Epithelial cell of prostate (primary cell): ENCODE measurements at regions not wholly inside any gene's neighbourhood (a gene's known extent, or its start where the extent isn't known, plus 50 kb on each side); places are given as distances from the start of the nearest gene placed in this dataset.
"Not testable (repeated sequence)": the region's sequence is repeated elsewhere in the genome, so short reads cannot be mapped to it uniquely, and the experiment has no call there.

Experiments used
- DNase-seq: peaks from one replicate; pipeline ENCODE4 v3.0.0-alpha.2; 2011; ENCODE audit warnings: low read depth, low spot score
- H3K27ac ChIP-seq: fragments of 450-650 bp; 2 replicates; pipeline ENCODE4 v1.5.1; 2017; ENCODE audit warnings: mild to moderate bottlenecking

- DNase-seq = no peak
- H3K27ac ChIP-seq = no peak overlapping the region
Observed at GRCh38 chr11:97993562-97993961, 1027.2 kb upstream of the CNTN5 start.

GRCh38 chr11:97995874-97996273 is 1024.9 kb upstream of the CNTN5 start:
- DNase-seq = no peak
- H3K27ac ChIP-seq = no peak overlapping the region

DNA sequence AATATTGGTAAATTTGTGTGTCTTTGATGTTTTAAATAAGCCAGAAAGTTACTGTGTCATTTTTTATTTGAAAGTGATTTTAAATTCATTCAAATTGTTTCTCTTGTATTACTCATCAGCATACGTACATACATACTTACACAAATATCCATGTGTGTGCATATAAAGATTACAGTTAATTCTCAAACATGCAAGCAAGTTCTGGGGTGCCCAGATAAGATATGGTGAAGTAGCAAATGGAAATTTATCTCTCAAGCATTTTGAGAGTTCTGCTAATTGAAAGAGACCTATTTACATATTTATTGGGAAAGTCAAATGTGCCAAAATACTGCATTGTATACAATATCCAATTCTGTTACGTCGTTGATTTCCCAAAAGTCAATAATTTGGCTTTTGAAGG is 1024.0 kb upstream of the CNTN5 start:
- DNase-seq = no peak
- H3K27ac ChIP-seq = no peak overlapping the region

DNA sequence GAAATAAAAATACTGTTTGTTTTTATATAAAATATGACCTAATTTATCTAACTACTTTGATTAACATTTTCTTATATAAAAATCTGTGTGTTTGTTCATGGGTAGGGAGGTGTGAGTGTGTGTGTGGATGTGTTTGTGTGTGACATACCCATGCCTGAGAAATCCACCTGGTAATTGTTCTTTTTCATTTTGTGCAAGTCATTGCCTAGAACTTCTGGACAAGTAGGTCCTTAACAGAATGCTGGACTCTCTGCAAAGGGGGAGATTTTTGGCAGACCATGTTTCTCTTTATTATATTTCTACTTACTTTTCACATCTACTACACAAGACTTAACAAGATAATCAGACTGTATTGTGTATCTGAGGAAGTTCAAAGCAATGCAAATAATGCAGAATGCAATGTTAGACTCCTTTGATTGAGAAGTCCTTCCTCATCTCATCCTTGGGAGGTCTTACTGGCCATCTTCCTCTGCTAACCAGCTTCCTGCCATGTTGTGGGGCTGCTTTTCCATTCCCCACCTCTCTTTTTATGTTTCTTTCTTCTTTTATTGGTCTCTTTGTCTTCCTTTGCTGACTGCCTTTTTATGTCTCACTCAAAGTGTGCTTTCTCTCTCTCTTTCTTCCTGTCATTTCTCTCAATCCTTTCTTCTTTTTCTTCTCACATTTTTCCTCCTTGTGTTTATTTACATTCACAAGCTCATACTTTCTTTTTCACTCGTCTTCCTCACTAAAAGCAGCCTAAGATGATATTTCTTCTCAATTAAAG is 1017.0 kb upstream of the CNTN5 start:
- DNase-seq = no peak
- no peak overlapping the region for H3K27ac ChIP-seq

DNA sequence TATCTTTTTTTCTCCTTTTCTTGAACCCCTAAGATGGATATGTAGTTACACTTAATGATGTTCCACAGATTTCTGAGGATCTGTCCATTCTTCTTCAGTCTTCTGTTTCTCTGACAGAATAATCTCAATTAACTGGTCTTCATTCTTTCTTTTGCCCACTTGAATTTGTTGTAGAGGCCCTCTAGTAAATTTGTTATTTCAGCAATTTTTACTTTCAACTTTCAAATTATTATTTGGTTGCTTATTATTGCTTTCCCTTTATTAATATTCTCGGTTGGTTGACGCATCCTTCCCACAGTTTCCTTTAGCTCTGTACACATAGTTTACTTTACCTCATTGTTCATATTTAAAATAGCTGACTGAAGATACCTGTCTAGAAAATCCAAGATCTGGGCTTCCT is 1013.7 kb upstream of the CNTN5 start:
- H3K27ac ChIP-seq = no peak overlapping the region
- DNase-seq = no peak

- no peak overlapping the region for H3K27ac ChIP-seq
- no peak for DNase-seq
Observed at GRCh38 chr11:98027652-98028051, 993.1 kb upstream of the CNTN5 start.

- H3K27ac ChIP-seq = no peak overlapping the region
- no peak for DNase-seq
Observed at GRCh38 chr11:98029832-98030231, 990.9 kb upstream of the CNTN5 start.

DNA sequence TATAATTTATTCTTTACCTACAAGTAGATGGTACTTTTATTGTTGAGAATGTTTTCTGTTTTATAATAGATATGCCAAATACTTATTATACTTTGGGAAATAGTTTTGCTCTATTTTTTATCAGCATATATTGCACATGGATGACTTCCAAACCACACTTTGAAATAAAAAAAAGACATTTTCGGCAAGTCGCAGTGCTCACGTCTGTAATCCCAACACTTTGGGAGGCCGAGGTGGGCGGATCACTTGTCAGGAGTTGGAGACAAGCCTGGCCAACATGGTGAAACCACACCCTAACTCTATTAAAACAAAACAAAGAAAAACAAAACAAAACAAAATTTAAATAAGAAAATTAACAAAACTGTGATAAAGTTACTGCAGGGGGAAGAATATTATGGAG is 983.9 kb upstream of the CNTN5 start:
- DNase-seq = no peak
- H3K27ac ChIP-seq = no peak overlapping the region

DNA sequence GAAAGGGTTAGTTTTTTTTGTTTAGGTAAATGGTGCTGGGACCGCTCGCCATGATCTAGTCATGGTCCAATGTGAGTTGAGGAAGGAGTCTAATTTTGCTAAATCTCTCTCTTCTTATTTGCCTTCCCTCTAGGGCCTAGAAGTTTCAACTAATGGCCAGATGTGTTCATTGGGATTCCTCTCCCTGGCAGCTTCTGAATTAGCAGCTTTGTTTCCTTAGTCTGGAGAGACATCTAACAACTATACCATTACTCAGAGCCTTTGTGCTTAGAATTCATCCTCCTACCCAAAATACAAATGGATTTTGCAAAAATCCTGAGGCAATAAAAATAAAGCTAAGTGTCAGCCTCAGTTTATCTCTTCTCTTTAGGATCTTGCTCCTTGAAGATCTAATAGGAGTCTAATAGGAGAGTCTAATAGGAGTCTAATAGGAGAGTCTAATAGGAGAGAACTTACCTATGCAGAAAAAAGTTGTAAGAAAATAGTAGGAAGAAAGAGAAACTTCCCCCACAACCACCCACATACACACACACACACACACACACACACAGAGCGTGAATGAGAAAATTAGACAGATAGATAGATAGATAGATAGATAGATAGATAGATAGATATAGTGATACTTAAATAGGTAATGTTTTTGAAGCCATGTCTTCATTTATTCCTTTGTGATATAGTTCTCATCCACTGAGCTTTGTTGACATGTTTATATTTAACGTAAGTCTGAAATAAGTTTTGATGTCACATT is 980.5 kb upstream of the CNTN5 start:
- DNase-seq = no peak

DNA sequence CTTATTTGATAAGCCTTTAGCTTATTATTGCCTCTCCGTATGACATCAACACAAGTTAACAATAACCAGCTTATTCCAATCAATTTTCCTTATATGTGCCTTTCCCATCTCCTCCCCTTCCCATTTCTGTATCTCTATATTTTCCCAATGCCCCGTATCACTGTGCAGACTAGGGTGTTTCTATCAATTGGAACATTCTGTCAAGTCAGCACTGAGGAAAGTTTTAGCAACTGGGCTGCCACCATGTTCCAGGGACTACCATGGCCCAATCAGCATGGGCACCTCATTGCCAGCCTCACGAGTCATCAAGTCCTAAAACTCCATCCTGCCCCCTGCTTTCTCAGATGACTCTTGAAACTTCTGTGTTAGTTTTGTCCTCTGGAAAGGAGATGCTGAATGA is 973.1 kb upstream of the CNTN5 start:
- H3K27ac ChIP-seq = no peak overlapping the region
- no peak for DNase-seq

More for the DNA sequence above, 980.5 kb upstream of the CNTN5 start:
- no peak overlapping the region for H3K27ac ChIP-seq

DNA sequence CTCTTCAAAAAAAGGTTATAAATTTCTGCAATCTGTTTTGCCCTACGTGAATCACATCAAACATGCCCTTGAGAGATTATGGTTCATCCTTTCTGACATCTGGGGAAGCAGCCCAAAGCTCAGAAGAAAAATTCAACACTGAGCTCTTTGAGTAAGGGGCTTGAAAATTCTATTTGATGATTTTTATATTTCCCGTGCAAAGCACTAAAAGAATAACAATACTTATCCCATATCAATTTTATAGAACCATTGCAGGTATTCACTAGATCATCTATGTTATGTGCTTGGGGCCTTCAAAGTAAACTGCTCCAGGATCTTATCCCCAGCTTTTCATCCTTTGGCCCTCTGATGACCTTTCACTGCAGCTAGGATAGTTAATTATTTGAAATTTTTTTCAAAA is 966.9 kb upstream of the CNTN5 start:
- no peak for DNase-seq

DNA sequence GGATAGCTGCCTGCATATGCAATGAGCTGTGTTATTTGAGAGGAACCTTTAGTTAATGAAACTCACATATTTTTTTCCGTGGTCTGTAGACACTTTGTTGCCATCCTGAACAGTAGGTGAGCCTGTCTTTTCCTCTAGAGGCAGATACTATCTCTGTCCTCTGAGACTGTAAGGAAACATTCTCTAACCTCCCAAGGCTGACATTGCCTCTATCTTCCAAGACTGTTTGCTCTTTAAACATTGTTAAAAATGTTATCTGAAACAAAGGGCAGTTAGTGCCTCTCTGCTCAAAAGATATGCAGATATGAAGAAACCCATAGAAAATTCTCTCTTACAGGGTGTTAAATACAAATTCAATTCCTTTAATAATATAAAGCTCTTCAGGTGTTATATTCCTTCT is 963.8 kb upstream of the CNTN5 start:
- DNase-seq = no peak
- H3K27ac ChIP-seq = no peak overlapping the region

More for the DNA sequence above, 966.9 kb upstream of the CNTN5 start:
- H3K27ac ChIP-seq = no peak overlapping the region

DNA sequence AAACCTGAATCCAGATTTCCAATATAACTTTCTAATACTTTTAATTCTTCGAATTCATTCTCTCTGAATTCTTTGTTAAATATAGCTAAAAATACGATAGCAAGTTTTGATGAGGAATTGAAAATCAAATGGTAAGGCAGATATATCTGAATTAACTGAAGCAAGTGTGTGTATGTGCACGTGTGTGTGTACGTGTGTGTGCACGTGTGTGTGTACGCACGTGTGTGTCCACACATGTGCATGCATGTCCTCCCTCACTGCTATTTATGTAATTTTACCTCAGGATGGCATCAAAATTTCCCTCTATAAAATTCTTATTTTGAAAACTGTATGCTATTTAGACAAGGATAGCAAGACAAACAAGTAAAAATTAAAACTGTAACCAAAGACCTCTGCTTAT is 961.3 kb upstream of the CNTN5 start:
- H3K27ac ChIP-seq = no peak overlapping the region
- no peak for DNase-seq

DNA sequence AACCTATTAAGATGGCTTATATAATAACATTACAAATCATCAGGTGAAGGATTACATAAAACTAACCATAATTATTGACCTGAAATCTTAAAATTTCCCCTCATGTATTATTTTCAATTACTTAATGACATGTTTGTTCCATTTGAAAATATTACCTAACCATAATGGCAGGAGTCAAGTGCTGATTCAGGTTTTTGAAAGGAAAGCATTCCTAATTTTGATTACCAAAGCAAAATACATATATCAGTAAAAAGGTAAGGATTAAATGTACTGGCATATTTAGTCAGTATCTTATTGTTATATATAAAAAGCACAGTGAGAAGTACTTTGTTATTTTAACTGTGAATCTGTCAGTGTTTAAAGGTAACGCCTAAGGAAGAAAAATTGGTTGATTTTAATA is 960.0 kb upstream of the CNTN5 start:
- DNase-seq = no peak
- no peak overlapping the region for H3K27ac ChIP-seq

DNA sequence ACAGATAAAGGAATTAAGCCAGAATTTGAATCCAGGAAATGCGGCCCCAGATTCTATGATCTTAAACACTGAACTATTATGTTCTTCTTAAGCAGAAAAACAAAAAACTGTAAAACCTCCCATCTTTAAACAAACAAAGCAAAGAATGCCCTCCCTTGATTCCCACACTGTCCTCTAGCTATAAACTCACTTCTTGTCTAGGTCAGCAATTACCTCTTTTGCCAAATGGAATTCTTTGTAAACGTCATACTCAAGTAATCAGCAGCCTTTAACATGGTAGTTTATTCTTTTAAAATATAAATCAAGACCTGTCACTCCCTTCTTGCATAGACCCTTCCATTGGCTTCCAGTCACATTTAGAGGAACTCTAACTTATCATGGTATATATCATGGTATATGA is 958.9 kb upstream of the CNTN5 start:
- no peak overlapping the region for H3K27ac ChIP-seq
- no peak for DNase-seq

DNA sequence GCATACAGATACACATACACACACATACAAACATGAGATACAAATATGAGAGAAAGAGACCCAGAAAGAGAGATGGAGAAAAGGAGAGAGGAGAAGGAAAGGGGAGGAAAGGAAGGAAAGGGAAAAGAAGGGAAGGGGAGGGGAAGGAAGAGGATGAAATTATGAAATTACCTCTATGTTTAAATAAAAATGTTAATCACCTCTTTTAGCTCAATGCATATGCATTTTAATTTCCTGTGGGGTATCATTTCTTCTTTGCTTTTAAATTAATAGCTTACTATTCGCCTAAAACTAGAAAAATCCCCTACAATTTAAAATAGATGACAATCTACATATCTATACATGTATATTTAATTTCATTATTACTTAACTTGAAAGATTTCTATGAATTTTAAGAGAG is 958.0 kb upstream of the CNTN5 start:
- no peak overlapping the region for H3K27ac ChIP-seq
- no peak for DNase-seq

GRCh38 chr11:98068251-98068650 is 952.5 kb upstream of the CNTN5 start:
- DNase-seq = no peak
- no peak overlapping the region for H3K27ac ChIP-seq

GRCh38 chr11:98069147-98069546 is 951.6 kb upstream of the CNTN5 start:
- H3K27ac ChIP-seq, DNase-seq: not testable (repeated sequence)

DNA sequence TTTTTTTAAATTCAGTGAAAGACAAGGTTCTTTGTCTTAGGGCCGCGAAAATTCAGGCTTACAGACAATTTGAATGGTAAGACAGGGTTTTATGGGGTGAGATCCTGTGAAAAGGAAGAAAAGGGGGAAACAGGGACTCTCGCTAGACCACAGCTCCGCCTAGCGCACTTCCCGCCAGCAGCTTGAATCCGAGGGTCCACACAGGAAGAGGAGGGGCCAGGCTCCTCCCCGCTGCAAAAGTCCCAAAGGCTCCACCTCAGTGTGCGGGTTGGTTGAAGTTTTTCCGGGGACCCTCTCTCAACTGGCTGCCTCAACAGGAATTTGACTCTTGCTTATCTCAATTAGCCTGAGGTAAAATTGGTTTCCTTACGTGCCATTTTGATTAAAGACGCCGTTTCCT is 950.9 kb upstream of the CNTN5 start:
- H3K27ac ChIP-seq = no peak overlapping the region
- DNase-seq = no peak

DNA sequence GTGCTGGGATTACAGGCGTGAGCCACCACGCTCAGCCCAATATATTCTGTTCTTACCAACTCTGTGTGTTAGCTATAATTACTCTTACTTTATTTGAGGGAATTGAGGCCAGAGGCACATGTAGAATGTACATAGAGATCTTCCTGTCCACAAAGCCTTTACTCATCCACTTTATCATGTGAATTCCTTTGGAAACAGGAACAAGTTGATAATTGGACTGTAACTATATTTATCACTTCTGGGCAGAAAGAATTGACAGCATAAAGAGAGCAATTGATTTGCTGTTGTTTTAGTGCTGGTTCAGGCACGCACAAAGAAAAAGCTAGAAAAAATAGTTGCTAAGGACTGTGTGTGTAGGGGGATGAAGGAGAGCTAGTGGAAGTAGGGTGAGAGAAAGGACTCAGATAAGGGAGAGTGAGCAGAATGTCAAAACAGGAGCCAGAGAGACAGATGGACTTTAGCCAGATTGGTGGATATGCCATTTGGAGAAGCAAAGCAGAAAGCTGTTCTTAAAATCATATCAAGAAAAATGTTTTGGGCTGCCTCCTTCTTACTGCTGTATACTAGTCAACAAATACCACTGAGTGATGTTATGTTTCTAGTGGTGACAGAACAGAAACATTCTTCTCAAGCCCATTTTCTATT is 929.8 kb upstream of the CNTN5 start:
- DNase-seq = no peak

DNA sequence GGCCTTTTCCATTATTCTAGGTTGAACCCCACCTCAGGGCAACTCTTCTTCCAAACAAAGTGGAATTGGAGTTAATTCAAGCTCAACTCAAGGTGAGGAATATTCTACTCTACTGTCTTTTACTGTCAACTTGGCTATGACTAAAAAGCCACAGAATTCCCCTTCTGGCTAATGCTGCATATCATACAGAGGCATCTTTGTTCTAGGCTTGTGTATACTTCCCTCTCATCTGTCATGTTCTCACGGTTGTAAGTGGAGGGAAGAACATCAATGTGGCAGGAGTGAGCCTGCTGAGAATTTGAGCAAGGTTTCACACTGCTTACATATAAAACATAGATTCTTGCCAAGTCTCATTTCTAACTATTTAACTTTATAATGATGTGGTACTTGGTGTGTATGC is 921.4 kb upstream of the CNTN5 start:
- DNase-seq = peak; percentile 5
- H3K27ac ChIP-seq = no peak overlapping the region

More for the DNA sequence above, 929.8 kb upstream of the CNTN5 start:
- H3K27ac ChIP-seq = no peak overlapping the region
